ENCODE measurements at regions not wholly inside any gene's neighbourhood (a gene's known extent, or its start where the extent isn't known, plus 50 kb on each side); places are given as distances from the start of the nearest gene placed in this dataset.
"Not testable (repeated sequence)": the region's sequence is repeated elsewhere in the genome, so short reads cannot be mapped to it uniquely, and the experiment has no call there.

DNA sequence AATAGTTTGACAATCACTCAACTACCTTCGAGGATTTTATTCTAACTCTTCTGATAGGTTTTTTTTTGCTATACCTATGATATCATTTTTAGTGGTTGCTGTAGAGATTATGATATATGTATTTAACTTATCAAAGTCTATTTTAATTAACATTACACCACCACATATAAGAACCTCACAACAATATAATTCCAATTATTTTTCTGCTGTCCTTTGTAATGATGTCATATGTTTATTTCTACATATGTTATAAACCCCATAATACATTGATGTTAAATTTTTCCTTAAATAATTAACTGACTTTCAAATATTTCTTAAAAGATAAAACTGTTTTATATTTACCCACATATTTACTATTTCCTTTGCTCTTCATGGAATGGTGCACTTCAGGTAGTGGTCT lies 103.4 kb upstream of the KITLG start:
- H3K4me3 Mint-ChIP-seq, result no peak overlapping the region

DNA sequence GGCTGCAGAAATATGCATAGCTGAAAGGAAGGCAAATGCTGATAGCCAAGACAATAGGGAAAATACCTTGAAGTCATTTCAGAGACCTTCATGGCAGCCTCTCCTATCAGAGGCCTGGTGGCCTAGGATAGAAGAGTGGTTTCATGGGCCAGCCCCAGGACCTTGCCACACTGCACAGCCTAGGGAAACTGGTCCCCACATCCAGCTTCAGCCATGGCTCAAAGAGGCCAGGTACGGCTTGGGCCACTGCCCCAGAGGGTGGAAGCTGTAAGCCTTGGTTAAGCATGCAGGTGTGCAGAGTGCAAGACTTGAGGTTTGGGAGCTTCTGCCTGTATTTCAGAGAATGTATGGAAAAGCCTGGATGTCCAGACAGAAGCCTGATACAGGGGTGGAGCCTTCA lies 101.0 kb upstream of the KITLG start:
- no peak overlapping the region for H3K4me3 Mint-ChIP-seq
- ChIA-PET POLR2A (no interaction called here), CTCF (no interaction called here)
- no peaks in the 10 kb centered on the region for H3K9me3 Mint-ChIP-seq (ENCODE audit: insufficient read depth)
- DNase-seq (no peak), ATAC-seq (no peak)
- H3K4me1 Mint-ChIP-seq (ENCODE audit: low read depth), result no peaks in the 10 kb centered on the region
- H3K27ac Mint-ChIP-seq, result no peak overlapping the region
- no peaks in the 10 kb centered on the region for H3K27me3 Mint-ChIP-seq (ENCODE audit: low read depth)
- no peaks in the 10 kb centered on the region for H3K36me3 Mint-ChIP-seq (ENCODE audit: low read depth)

More for the DNA sequence above, 103.4 kb upstream of the KITLG start:
- no peaks in the 10 kb centered on the region for H3K4me1 Mint-ChIP-seq (ENCODE audit: low read depth)
- ChIA-PET POLR2A (no interaction called here), CTCF (no interaction called here)
- DNase-seq (no peak), ATAC-seq (no peak)
- H3K27me3 Mint-ChIP-seq (ENCODE audit: low read depth), result no peaks in the 10 kb centered on the region
- H3K27ac Mint-ChIP-seq, result no peak overlapping the region
- H3K36me3 Mint-ChIP-seq (ENCODE audit: low read depth), result no peaks in the 10 kb centered on the region
- H3K9me3 Mint-ChIP-seq (ENCODE audit: insufficient read depth), result no peaks in the 10 kb centered on the region

DNA sequence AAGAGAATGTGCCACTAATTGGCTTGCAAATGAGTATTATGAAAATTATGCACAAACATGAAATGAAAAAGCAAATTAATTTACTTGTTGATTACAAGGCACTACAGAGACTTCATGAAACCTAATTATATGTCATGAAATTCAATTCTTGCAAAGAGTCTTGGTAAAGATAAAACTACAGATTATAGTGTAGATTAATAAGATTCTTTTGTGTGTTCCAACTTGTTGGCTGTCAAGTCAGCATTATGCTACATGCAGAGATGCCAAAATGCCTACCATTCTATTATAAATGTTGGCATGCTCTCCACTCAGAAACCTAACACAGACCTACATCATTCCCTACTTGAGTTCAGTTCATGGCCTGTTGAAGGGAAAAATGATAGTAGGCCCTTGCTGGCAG lies 97.2 kb upstream of the KITLG start:
- no peaks in the 10 kb centered on the region for H3K27me3 Mint-ChIP-seq (ENCODE audit: low read depth)
- H3K36me3 Mint-ChIP-seq (ENCODE audit: low read depth), result no peaks in the 10 kb centered on the region
- H3K4me3 Mint-ChIP-seq, result no peak overlapping the region
- POLR2A ChIA-PET, result no interaction called here
- no peak overlapping the region for H3K27ac Mint-ChIP-seq
- no peaks in the 10 kb centered on the region for H3K4me1 Mint-ChIP-seq (ENCODE audit: low read depth)
- no peaks in the 10 kb centered on the region for H3K9me3 Mint-ChIP-seq (ENCODE audit: insufficient read depth)
- DNase-seq (no peak), ATAC-seq (no peak)
- CTCF ChIA-PET, result no interaction called here

DNA sequence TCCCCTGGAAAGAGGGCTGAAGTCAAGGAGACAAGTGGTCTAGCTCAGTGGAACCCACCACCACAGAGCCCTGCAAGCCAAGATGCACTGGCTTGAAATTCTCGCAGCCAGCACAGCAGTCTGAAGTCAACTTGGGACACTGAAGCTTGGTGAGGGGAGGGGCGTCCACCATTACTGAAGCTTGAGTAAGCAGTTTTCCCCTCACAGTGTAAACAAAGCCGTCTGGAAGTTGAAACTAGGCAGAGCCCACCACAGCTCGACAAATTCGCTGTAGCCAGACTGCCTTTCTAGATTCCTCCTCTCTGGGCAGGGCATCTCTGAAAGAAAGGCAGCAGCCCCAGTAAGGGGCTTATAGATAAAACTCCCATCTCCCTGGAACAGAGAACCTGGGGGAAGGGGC lies 87.3 kb upstream of the KITLG start:
- ATAC-seq; H3K4me1 Mint-ChIP-seq (ENCODE audit: low read depth); H3K36me3 Mint-ChIP-seq (ENCODE audit: low read depth); H3K27me3 Mint-ChIP-seq (ENCODE audit: low read depth); H3K27ac Mint-ChIP-seq; DNase-seq; POLR2A ChIA-PET; H3K4me3 Mint-ChIP-seq; CTCF ChIA-PET; H3K9me3 Mint-ChIP-seq (ENCODE audit: insufficient read depth): not testable (repeated sequence)

DNA sequence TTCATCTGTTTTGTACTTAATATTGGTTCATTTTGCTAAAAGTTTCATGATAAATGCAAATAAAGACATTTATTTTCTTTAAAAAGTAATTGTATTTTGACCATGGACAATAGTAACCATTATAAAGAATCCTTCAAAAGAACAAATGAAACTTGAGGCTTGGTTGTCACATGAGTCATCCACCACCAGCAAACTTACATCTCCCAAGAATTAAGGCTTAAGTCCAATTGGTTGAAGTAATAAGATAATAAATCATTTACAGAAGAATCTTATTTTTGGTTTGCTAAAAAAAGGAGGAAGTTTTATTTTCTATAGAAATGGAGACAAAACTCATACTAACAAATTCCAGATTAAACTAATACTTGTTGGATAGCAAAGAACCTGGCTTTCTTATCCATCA lies 84.8 kb upstream of the KITLG start:
- DNase-seq (no peak), ATAC-seq (no peak)
- H3K4me3 Mint-ChIP-seq, result no peak overlapping the region
- POLR2A ChIA-PET, result no interaction called here
- CTCF ChIA-PET, result no interaction called here
- H3K27me3 Mint-ChIP-seq (ENCODE audit: low read depth), result no peaks in the 10 kb centered on the region
- H3K36me3 Mint-ChIP-seq (ENCODE audit: low read depth), result no peaks in the 10 kb centered on the region
- H3K4me1 Mint-ChIP-seq (ENCODE audit: low read depth), result no peaks in the 10 kb centered on the region
- H3K9me3 Mint-ChIP-seq (ENCODE audit: insufficient read depth), result no peaks in the 10 kb centered on the region
- H3K27ac Mint-ChIP-seq, result no peak overlapping the region

DNA sequence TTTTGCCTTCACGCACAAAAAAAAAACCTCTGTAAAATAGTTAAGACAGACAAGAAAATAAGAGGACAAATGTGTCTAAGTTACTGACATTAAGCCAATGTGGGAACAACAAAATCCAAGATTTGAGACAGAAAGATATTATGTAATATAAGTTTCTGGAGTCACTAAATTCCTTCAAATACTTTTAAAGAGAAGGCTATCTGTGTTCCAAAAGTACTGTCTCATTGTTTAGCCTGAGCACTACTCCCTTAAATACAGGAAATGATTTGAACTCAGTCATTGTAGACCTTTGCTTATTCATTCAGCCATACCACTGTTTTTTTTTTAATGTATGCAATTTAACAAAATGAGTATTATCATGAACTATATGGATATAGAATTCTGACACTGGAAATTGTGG lies 82.7 kb upstream of the KITLG start:
- H3K4me3 Mint-ChIP-seq, result no peak overlapping the region
- POLR2A ChIA-PET, result no interaction called here
- DNase-seq, result no peak
- no peak overlapping the region for H3K27ac Mint-ChIP-seq
- no peaks in the 10 kb centered on the region for H3K4me1 Mint-ChIP-seq (ENCODE audit: low read depth)
- H3K27me3 Mint-ChIP-seq (ENCODE audit: low read depth), result no peaks in the 10 kb centered on the region
- no peak for ATAC-seq
- H3K36me3 Mint-ChIP-seq (ENCODE audit: low read depth), result no peaks in the 10 kb centered on the region
- H3K9me3 Mint-ChIP-seq (ENCODE audit: insufficient read depth), result no peaks in the 10 kb centered on the region
- CTCF ChIA-PET, result no interaction called here

DNA sequence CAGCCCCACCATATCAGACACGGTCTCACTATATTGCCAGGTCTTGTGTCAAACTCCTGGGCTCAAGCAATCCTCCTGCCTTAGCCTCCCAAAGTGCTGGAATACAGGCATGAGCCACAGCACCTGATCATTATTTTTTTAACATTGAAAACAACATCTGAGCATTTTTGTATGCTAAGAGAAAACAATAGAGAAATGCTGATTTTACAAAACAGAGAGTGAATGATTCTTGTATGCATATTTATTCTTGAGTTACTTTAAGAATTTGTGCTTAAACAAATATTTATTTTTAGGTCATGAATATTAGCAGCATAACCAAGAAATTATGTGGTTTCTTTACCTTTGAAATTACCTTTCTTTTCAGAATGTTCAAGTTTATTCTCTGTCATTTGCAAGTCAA lies 81.8 kb upstream of the KITLG start:
- no peak for DNase-seq
- Mint-ChIP-seq H3K4me1 (ENCODE audit: low read depth) (no peaks in the 10 kb centered on the region), H3K9me3 (ENCODE audit: insufficient read depth) (no peaks in the 10 kb centered on the region), H3K36me3 (ENCODE audit: low read depth) (no peaks in the 10 kb centered on the region), H3K27ac (no peak overlapping the region), H3K4me3 (no peak overlapping the region), H3K27me3 (ENCODE audit: low read depth) (no peaks in the 10 kb centered on the region)
- ChIA-PET POLR2A (no interaction called here), CTCF (no interaction called here)
- ATAC-seq, result no peak

DNA sequence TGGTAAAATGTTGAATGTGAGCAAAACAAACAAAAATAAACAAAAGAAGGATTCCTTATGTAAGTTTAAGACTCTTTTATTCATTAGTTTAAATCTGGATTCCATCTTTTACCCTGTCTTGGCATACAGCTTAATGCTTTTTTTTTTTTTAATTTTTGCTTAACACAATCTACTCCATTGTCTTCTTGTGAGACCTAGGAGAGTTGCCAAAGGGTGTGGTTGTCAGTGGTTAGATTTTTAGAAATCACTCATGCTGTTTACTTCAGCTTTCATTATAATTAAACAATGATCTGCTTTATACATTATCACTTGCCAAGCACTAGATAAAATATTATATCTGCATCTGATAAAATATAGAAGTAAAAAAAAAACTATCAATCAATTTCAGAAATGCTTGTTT lies 77.7 kb upstream of the KITLG start:
- Mint-ChIP-seq H3K4me3 (no peak overlapping the region), H3K9me3 (ENCODE audit: insufficient read depth) (no peaks in the 10 kb centered on the region), H3K4me1 (ENCODE audit: low read depth) (no peaks in the 10 kb centered on the region), H3K36me3 (ENCODE audit: low read depth) (no peaks in the 10 kb centered on the region), H3K27me3 (ENCODE audit: low read depth) (no peaks in the 10 kb centered on the region), H3K27ac (no peak overlapping the region)
- DNase-seq, result no peak
- ChIA-PET POLR2A (no interaction called here), CTCF (no interaction called here)
- ATAC-seq, result no peak

DNA sequence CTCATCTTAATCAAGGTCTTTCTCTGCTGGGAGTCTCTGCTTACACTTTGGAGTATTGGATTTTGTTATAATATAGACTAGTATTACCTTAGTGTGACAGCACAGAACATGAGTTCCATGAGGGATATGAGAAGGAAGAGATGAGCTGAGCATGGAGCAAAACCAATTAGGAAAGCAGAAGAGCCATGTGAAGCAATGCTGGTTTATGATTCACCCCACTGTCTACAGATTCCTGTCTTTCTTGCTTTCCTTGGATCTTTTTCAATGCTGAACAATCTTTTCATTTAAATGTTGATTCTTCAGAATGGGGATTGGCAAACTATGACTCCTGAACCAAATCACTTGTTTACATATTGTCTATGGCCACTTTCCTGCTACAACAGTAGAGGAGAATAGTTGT lies 70.4 kb upstream of the KITLG start:
- ATAC-seq, result no peak
- no peaks in the 10 kb centered on the region for H3K4me1 Mint-ChIP-seq (ENCODE audit: low read depth)
- no peaks in the 10 kb centered on the region for H3K36me3 Mint-ChIP-seq (ENCODE audit: low read depth)
- POLR2A ChIA-PET, result no interaction called here
- CTCF ChIA-PET, result no interaction called here
- H3K9me3 Mint-ChIP-seq (ENCODE audit: insufficient read depth), result no peaks in the 10 kb centered on the region
- no peak for DNase-seq
- no peaks in the 10 kb centered on the region for H3K27me3 Mint-ChIP-seq (ENCODE audit: low read depth)
- H3K4me3 Mint-ChIP-seq, result no peak overlapping the region
- no peak overlapping the region for H3K27ac Mint-ChIP-seq

DNA sequence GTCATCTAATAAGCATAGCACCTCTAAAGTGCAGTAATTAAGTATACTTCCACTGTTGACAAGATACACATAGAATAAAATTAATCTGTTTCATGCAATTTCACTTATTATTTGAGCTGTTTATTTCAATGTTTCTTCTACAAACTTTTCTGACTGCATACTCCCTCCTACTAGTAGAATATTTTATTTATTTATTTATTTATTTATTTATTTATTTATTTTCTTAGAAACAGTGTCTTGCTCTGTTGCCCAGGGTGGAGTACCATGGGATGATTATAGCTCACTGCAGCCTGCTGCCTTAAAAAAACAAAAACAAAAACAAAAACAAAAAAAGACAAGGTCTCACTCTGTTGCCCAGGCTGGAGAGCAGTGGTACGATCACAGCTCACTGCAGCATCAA lies 68.4 kb upstream of the KITLG start:
- H3K27ac Mint-ChIP-seq, result no peak overlapping the region
- H3K27me3 Mint-ChIP-seq (ENCODE audit: low read depth), result no peaks in the 10 kb centered on the region
- no peaks in the 10 kb centered on the region for H3K9me3 Mint-ChIP-seq (ENCODE audit: insufficient read depth)
- ChIA-PET POLR2A (no interaction called here), CTCF (no interaction called here)
- H3K4me3 Mint-ChIP-seq, result no peak overlapping the region
- DNase-seq (no peak), ATAC-seq (no peak)
- no peaks in the 10 kb centered on the region for H3K4me1 Mint-ChIP-seq (ENCODE audit: low read depth)
- H3K36me3 Mint-ChIP-seq (ENCODE audit: low read depth), result no peaks in the 10 kb centered on the region

DNA sequence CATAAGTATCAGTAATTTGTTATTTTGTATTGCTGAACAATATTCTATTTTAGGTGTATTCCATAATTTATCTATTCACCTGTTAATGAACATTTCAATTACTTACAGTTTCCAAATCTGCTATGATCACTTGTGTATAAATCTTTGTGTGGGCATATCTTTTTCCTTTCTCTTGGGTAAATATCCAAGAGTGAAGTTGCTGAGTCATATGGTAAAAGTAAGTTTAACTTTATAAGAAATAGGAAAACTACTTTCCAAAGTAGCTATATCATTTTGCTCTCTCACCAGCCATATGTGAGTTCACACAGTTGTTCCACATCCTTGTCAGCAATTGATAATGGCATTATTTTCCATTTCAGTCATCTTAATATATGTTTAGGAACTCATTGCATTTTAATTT lies 66.6 kb upstream of the KITLG start:
- ATAC-seq, result no peak
- DNase-seq, result no peak
- ChIA-PET POLR2A (no interaction called here), CTCF (no interaction called here)
- H3K27me3 Mint-ChIP-seq (ENCODE audit: low read depth), result no peaks in the 10 kb centered on the region
- no peak overlapping the region for H3K4me3 Mint-ChIP-seq
- no peaks in the 10 kb centered on the region for H3K4me1 Mint-ChIP-seq (ENCODE audit: low read depth)
- no peaks in the 10 kb centered on the region for H3K9me3 Mint-ChIP-seq (ENCODE audit: insufficient read depth)
- H3K27ac Mint-ChIP-seq, result no peak overlapping the region
- H3K36me3 Mint-ChIP-seq (ENCODE audit: low read depth), result no peaks in the 10 kb centered on the region

DNA sequence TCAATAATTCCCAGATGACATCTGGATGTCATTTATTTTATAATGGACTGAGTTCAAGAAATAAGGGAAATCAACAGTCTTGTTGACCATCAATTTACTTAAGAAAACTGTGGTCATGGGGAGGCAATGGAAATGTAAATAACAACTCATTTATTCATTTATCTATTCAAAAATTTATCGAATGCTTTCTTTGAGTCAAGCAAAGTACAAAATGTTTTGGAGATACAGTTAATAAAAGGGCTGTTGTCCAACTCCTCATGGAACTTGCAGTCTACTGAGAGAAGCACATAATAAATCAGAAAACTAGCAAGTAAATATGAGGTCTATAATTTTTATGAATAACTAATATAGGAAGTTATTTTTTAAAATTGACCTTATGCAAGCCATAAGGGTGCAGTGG lies 65.5 kb upstream of the KITLG start:
- Mint-ChIP-seq H3K4me1 (ENCODE audit: low read depth) (no peaks in the 10 kb centered on the region), H3K4me3 (no peak overlapping the region), H3K9me3 (ENCODE audit: insufficient read depth) (no peaks in the 10 kb centered on the region), H3K27me3 (ENCODE audit: low read depth) (no peaks in the 10 kb centered on the region), H3K27ac (no peak overlapping the region), H3K36me3 (ENCODE audit: low read depth) (no peaks in the 10 kb centered on the region)
- ChIA-PET CTCF (no interaction called here), POLR2A (no interaction called here)
- ATAC-seq, result no peak
- DNase-seq, result no peak

DNA sequence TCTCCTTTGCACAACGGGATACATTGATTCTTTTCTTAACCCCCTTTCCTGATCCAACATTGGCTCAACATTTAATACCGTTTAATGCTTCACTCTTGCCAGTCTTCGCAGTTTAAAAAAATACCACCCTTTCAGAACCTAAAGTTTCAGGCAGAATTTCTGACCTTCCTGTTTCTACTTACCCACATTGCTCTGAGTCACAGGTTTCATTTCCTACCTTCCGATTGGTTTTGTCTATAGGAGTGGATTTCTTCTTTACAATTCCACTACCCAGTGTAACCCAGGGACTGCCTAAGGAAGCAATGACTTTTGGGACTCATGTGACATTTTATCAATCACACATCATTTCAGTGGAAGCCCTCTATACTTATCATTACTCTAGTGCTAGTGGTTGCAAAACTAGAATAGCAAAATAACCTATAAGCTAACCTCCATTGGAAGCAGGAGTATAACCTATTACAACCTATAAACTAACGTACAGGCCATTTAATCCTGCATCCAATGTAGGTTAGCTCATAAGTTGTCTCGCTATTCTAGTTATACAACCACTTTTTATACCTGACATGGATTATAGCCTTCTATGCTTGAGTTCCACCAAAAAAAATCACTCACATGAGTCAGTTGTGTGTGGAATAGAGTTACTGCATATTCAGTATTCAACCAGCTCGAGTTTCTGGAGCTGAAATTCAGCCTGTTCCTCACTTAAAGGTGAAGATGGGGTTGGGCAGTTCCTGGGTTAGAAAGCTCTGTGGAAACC lies 64.9 kb upstream of the KITLG start:
- no peak for ATAC-seq
- H3K4me3 Mint-ChIP-seq, result no peak overlapping the region

More for the DNA sequence above, 64.9 kb upstream of the KITLG start:
- DNase-seq, result no peak
- POLR2A ChIA-PET, result no interaction called here
- CTCF ChIA-PET, result no interaction called here
- Mint-ChIP-seq H3K27ac (no peak overlapping the region), H3K27me3 (ENCODE audit: low read depth) (no peaks in the 10 kb centered on the region), H3K36me3 (ENCODE audit: low read depth) (no peaks in the 10 kb centered on the region), H3K9me3 (ENCODE audit: insufficient read depth) (no peaks in the 10 kb centered on the region), H3K4me1 (ENCODE audit: low read depth) (no peaks in the 10 kb centered on the region)

Measured in activated CD8-positive, alpha-beta T cell treated with anti-CD3 and anti-CD28 coated beads, Interleukin-2, amount 10 ng/mL, durations not matched to agents 7 days and 5 days (primary cell).